A549 (cell line): ENCODE measurements at regions not wholly inside any gene's neighbourhood (a gene's known extent, or its start where the extent isn't known, plus 50 kb on each side); places are given as distances from the start of the nearest gene placed in this dataset.

Experiments
- BHLHE40 ChIP-seq: IDR thresholded peaks from 2 replicates; pipeline ENCODE4 v1.6.1; 2012; ENCODE audit warnings: low read depth, low read length, inconsistent platforms
- CTCF ChIP-seq: fragments of >200 bp; sonication (Bioruptor Twin); formaldehyde crosslinking; IDR thresholded peaks from 3 replicates; pipeline ENCODE4 v1.5.1; 2016
- E2F6 ChIP-seq: IDR thresholded peaks from 2 replicates; pipeline ENCODE4 v1.6.1; 2012; ENCODE audit warnings: low read depth, borderline replicate concordance
- EP300 ChIP-seq, 2 experiments: fragments of >200 bp; sonication (Bioruptor Twin); formaldehyde crosslinking; IDR thresholded peaks; 2 replicates in 1 of 2; 3 replicates in 1 of 2; pipeline ENCODE4 v1.6.1; 2016 to 2017
- HES2 ChIP-seq: fragments of >200 bp; sonication (Bioruptor Twin); formaldehyde crosslinking; IDR thresholded peaks from 2 replicates; pipeline ENCODE4 v1.6.1; 2016
- HMGXB4 ChIP-seq: fragments of 250-450 bp; sonication (Bioruptor Pico); IDR thresholded peaks from 2 replicates; pipeline ENCODE4 v1.5.0; 2021; ENCODE audit warnings: mild to moderate bottlenecking, moderate library complexity, borderline replicate concordance
- MAX ChIP-seq: IDR thresholded peaks from 2 replicates; pipeline ENCODE4 v1.6.1; 2012
- PHF8 ChIP-seq: fragments of 200-600 bp; sonication (generic); IDR thresholded peaks from 2 replicates; pipeline ENCODE4 v1.6.1; 2016; ENCODE audit warnings: low read depth, mild to moderate bottlenecking, antibody characterized with exemption, moderate library complexity, borderline replicate concordance
- RAD21 ChIP-seq, 2 experiments: fragments of >200 bp in 1 of 2; sonication (Bioruptor Twin) in 1 of 2; formaldehyde crosslinking in 1 of 2; IDR thresholded peaks in 1 of 2; conservative IDR thresholded peaks in 1 of 2; 2 replicates in 1 of 2; 3 replicates in 1 of 2; pipeline ENCODE4 v1.6.1; 2012 to 2018; ENCODE audit warnings: inconsistent platforms in 1 of 2
- SMC3 ChIP-seq: fragments of >200 bp; sonication (Bioruptor Twin); formaldehyde crosslinking; IDR thresholded peaks from 3 replicates; pipeline ENCODE4 v1.6.1; 2018; ENCODE audit warnings: inconsistent platforms

GRCh38 chr5:123827811-123828210 is 315.8 kb downstream of the CSNK1G3 start:
- no peak for TF ChIP-seq CTCF
- no peak for TF ChIP-seq E2F6
- no peak for TF ChIP-seq RAD21 (conservative IDR thresholded peaks at IDR 0.05 in 1 of 2, IDR thresholded peaks at IDR 0.05 in 1 of 2)
- no peak for TF ChIP-seq BHLHE40
- TF ChIP-seq PHF8, result no peak
- no peak for TF ChIP-seq SMC3
- no peak for TF ChIP-seq HES2
- TF ChIP-seq MAX, result no peak
- TF ChIP-seq EP300 (IDR thresholded peaks at IDR 0.05), result no peak
- TF ChIP-seq HMGXB4 (CRISPR knock-in tag), result no peak
